ENCODE measurements at regions not wholly inside any gene's neighbourhood (a gene's known extent, or its start where the extent isn't known, plus 50 kb on each side); places are given as distances from the start of the nearest gene placed in this dataset.

DNA sequence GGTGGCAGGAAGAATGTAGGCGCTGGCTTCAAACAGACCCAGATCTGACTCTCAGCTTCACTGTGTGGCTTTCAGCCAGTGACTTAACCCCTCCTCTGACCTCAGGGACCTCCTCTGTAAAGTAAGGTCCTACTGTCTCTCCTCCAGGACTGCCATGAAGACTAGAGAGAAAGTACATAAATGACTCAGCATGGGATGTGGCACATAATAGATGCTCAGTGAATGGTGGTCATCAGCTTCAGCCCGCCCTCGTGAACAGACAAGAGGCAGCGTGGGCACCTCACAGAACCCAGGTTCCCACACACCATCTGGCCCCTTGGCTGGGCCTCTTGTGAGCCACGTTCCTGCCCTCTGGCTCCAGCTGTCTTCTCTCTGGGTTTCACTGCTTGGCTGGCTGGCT, 126.0 kb downstream of the SYF2 start:
- TF ChIP-seq POLR2A (IDR thresholded peaks at IDR 0.05; ENCODE audit: low read length) (no peak), GATA1 (IDR thresholded peaks at IDR 0.05; ENCODE audit: low read depth, low read length) (no peak)
